ENCODE measurements at regions not wholly inside any gene's neighbourhood (a gene's known extent, or its start where the extent isn't known, plus 50 kb on each side); places are given as distances from the start of the nearest gene placed in this dataset.

- TF ChIP-seq, protein P1, sequence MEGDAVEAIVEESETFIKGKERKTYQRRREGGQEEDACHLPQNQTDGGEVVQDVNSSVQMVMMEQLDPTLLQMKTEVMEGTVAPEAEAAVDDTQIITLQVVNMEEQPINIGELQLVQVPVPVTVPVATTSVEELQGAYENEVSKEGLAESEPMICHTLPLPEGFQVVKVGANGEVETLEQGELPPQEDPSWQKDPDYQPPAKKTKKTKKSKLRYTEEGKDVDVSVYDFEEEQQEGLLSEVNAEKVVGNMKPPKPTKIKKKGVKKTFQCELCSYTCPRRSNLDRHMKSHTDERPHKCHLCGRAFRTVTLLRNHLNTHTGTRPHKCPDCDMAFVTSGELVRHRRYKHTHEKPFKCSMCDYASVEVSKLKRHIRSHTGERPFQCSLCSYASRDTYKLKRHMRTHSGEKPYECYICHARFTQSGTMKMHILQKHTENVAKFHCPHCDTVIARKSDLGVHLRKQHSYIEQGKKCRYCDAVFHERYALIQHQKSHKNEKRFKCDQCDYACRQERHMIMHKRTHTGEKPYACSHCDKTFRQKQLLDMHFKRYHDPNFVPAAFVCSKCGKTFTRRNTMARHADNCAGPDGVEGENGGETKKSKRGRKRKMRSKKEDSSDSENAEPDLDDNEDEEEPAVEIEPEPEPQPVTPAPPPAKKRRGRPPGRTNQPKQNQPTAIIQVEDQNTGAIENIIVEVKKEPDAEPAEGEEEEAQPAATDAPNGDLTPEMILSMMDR (IDR thresholded peaks at IDR 0.05), result no peak
- no peak for TF ChIP-seq EZH2phosphoT487 (IDR thresholded peaks at IDR 0.05)
- no peak for TF ChIP-seq EZH2 (IDR thresholded peaks at IDR 0.05)
These were observed 188.5 kb upstream of the KRR1 start for GRCh38 chr12:75699728-75700496.
